ENCODE measurements at regions not wholly inside any gene's neighbourhood (a gene's known extent, or its start where the extent isn't known, plus 50 kb on each side); places are given as distances from the start of the nearest gene placed in this dataset.

GRCh38 chr3:168801794-168802193 lies 706.1 kb upstream of the GOLIM4 start:
- H4K20me1 ChIP-seq (ENCODE audit: control insufficient read depth, extremely low read depth, insufficient read depth, low read length), result no peaks in the 10 kb centered on the region
- H3K27me3 ChIP-seq (ENCODE audit: control insufficient read depth, extremely low read depth, insufficient read depth, low read length), result no peaks in the 10 kb centered on the region
- dilution Hi-C loops (cut with MboI; ENCODE audit: extremely low pct_ligation_motif_present, low sequenced_read_pairs), result no loop called here
- peak overlapping the region; percentile 8 for H3K4me2 ChIP-seq (ENCODE audit: control insufficient read depth, extremely low read depth, insufficient read depth, low read depth, low read length)
- H3K79me2 ChIP-seq (ENCODE audit: control insufficient read depth, insufficient read depth, low read length), result no peaks in the 10 kb centered on the region
- no peak overlapping the region for H3K9ac ChIP-seq (ENCODE audit: control insufficient read depth, extremely low read depth, insufficient read depth, low read length)
- H3K27ac ChIP-seq (ENCODE audit: control insufficient read depth, insufficient read depth, low read length), result no peak overlapping the region
- TF ChIP-seq EZH2 (IDR thresholded peaks at IDR 0.05; ENCODE audit: low read length), result no peak
- TF ChIP-seq CTCF (optimal IDR thresholded peaks at IDR 0.05 in 1 of 3, IDR thresholded peaks at IDR 0.05 in 1 of 3, conservative IDR thresholded peaks at IDR 0.05 in 1 of 3; ENCODE audit: extremely low read depth in 1 of 3, insufficient read depth in 2 of 3, low read length in 3 of 3), result no peak
- FAIRE-seq, result no peak
- peak overlapping the region; percentile 55 for H2AFZ ChIP-seq (ENCODE audit: control insufficient read depth, low read length)
- H3K4me3 ChIP-seq (ENCODE audit: control insufficient read depth in 2 of 3, extremely low read depth in 1 of 3, insufficient read depth in 2 of 3, low read depth in 1 of 3, low read length in 3 of 3), result no peak overlapping the region
- no peaks in the 10 kb centered on the region for H3K9me1 ChIP-seq (ENCODE audit: control insufficient read depth, extremely low read depth, insufficient read depth, low read length)
- H3K4me1 ChIP-seq (ENCODE audit: control insufficient read depth, extremely low read depth, insufficient read depth, low read length), result peaks cover 13% of the 10 kb centered on the region
- no peaks in the 10 kb centered on the region for H3K9me3 ChIP-seq (ENCODE audit: control insufficient read depth, low read depth, low read length)
- no peak for DNase-seq (ENCODE audit: low read depth, low spot score)
- no peaks in the 10 kb centered on the region for H3K36me3 ChIP-seq (ENCODE audit: control insufficient read depth in 2 of 2, extremely low read depth in 1 of 2, insufficient read depth in 2 of 2, low read length in 2 of 2)

- no peak overlapping the region for H3K27ac ChIP-seq (ENCODE audit: control insufficient read depth, insufficient read depth, low read length)
- FAIRE-seq (no peak), DNase-seq (ENCODE audit: low read depth, low spot score) (no peak)
- no peak overlapping the region for H2AFZ ChIP-seq (ENCODE audit: control insufficient read depth, low read length)
- H3K27me3 ChIP-seq (ENCODE audit: control insufficient read depth, extremely low read depth, insufficient read depth, low read length), result no peaks in the 10 kb centered on the region
- H3K79me2 ChIP-seq (ENCODE audit: control insufficient read depth, insufficient read depth, low read length), result no peaks in the 10 kb centered on the region
- dilution Hi-C loops (cut with MboI; ENCODE audit: extremely low pct_ligation_motif_present, low sequenced_read_pairs), result no loop called here
- H3K9me1 ChIP-seq (ENCODE audit: control insufficient read depth, extremely low read depth, insufficient read depth, low read length), result no peaks in the 10 kb centered on the region
- H3K4me1 ChIP-seq (ENCODE audit: control insufficient read depth, extremely low read depth, insufficient read depth, low read length), result no peaks in the 10 kb centered on the region
- no peak overlapping the region for H3K9ac ChIP-seq (ENCODE audit: control insufficient read depth, extremely low read depth, insufficient read depth, low read length)
- H3K36me3 ChIP-seq (ENCODE audit: control insufficient read depth in 2 of 2, extremely low read depth in 1 of 2, insufficient read depth in 2 of 2, low read length in 2 of 2), result no peaks in the 10 kb centered on the region
- H3K9me3 ChIP-seq (ENCODE audit: control insufficient read depth, low read depth, low read length), result no peaks in the 10 kb centered on the region
- no peak for TF ChIP-seq EZH2 (IDR thresholded peaks at IDR 0.05; ENCODE audit: low read length)
- TF ChIP-seq CTCF (optimal IDR thresholded peaks at IDR 0.05 in 1 of 3, IDR thresholded peaks at IDR 0.05 in 1 of 3, conservative IDR thresholded peaks at IDR 0.05 in 1 of 3; ENCODE audit: extremely low read depth in 1 of 3, insufficient read depth in 2 of 3, low read length in 3 of 3), result no peak
- H3K4me3 ChIP-seq (ENCODE audit: control insufficient read depth in 2 of 3, extremely low read depth in 1 of 3, insufficient read depth in 2 of 3, low read depth in 1 of 3, low read length in 3 of 3), result no peak overlapping the region
- no peaks in the 10 kb centered on the region for H4K20me1 ChIP-seq (ENCODE audit: control insufficient read depth, extremely low read depth, insufficient read depth, low read length)
- no peak overlapping the region for H3K4me2 ChIP-seq (ENCODE audit: control insufficient read depth, extremely low read depth, insufficient read depth, low read depth, low read length)
Observed at GRCh38 chr3:168796339-168796738, 700.6 kb upstream of the GOLIM4 start.

All from keratinocyte (primary cell).